HEK293 (cell line): ENCODE measurements at regions not wholly inside any gene's neighbourhood (a gene's known extent, or its start where the extent isn't known, plus 50 kb on each side); places are given as distances from the start of the nearest gene placed in this dataset.

Source experiments
- CTCF ChIP-seq: fragments of 450-650 bp; formaldehyde crosslinking; IDR thresholded peaks from 2 replicates; pipeline ENCODE4 v1.5.1; 2016; ENCODE audit warnings: missing biosample characterization, missing genetic modification characterization
- PRDM1 ChIP-seq: fragments of 450-650 bp; formaldehyde crosslinking; IDR thresholded peaks from 2 replicates; pipeline ENCODE4; 2016; ENCODE audit warnings: missing biosample characterization, missing genetic modification characterization
- ZBTB48 ChIP-seq: fragments of 450-650 bp; formaldehyde crosslinking; IDR thresholded peaks from 2 replicates; pipeline ENCODE4 v1.5.1; 2016; ENCODE audit warnings: missing biosample characterization, missing genetic modification characterization
- ZNF239 ChIP-seq: fragments of 450-650 bp; formaldehyde crosslinking; IDR thresholded peaks from 2 replicates; pipeline ENCODE4 v1.5.1; 2016; ENCODE audit warnings: missing biosample characterization, missing genetic modification characterization
- ZNF747 ChIP-seq: fragments of 450-650 bp; formaldehyde crosslinking; IDR thresholded peaks from 2 replicates; pipeline ENCODE4 v1.5.1; 2016; ENCODE audit warnings: missing biosample characterization, missing genetic modification characterization

- TF ChIP-seq ZBTB48 (tag by site-specific recombination) (no peak), CTCF (tag by site-specific recombination) (no peak), PRDM1 (tag by site-specific recombination) (no peak), ZNF239 (tag by site-specific recombination) (no peak), ZNF747 (tag by site-specific recombination) (no peak)
Observed at GRCh38 chr6:137768935-137769334, 98.1 kb upstream of the TNFAIP3 start.
